Lung (tissue), 11 donors: ENCODE measurements at regions not wholly inside any gene's neighbourhood (a gene's known extent, or its start where the extent isn't known, plus 50 kb on each side); places are given as distances from the start of the nearest gene placed in this dataset.

Experiments
- ATAC-seq: fragments of 200-7000 bp; cut with Tn5 transposase; one replicate; pipeline ENCODE4 v1.9.1; 2020; ENCODE audit warnings: moderate number of reproducible peaks; ENCODE audit not compliant: insufficient read depth, low FRiP score
- DNase-seq, 3 donors: peaks; one replicate each; pipeline ENCODE4 v3.0.0-alpha.2; 2013 to 2017
- H3K27ac ChIP-seq, 2 donors: one replicate each; pipeline ENCODE4 v1.5.1; 2013; ENCODE audit warnings: mild to moderate bottlenecking in 2 of 2, moderate library complexity in 2 of 2, control low read depth in 1 of 2, inconsistent platforms in 1 of 2, low read depth in 1 of 2, low read length in 1 of 2
- H3K27me3 ChIP-seq, 3 donors: one replicate each; pipeline ENCODE4 v1.5.1; 2013; ENCODE audit warnings: low read length in 2 of 3; ENCODE audit not compliant: control insufficient read depth in 3 of 3, insufficient read depth in 3 of 3
- H3K36me3 ChIP-seq, 4 donors: one replicate each; pipeline ENCODE4 v1.5.1; 2013; ENCODE audit warnings: low read length in 4 of 4, mild to moderate bottlenecking in 1 of 4, moderate library complexity in 1 of 4; ENCODE audit not compliant: control insufficient read depth in 4 of 4, insufficient read depth in 4 of 4
- H3K4me1 ChIP-seq, 5 donors: one replicate each; pipeline ENCODE4 v1.5.1; 2013; ENCODE audit warnings: low read length in 5 of 5, mild to moderate bottlenecking in 2 of 5, moderate library complexity in 1 of 5; ENCODE audit not compliant: control insufficient read depth in 5 of 5, insufficient read depth in 5 of 5
- H3K4me3 ChIP-seq: one replicate; pipeline ENCODE4 v1.5.1; 2013; ENCODE audit warnings: mild to moderate bottlenecking, control low read depth, moderate library complexity
- H3K9ac ChIP-seq, 2 donors: one replicate each; pipeline ENCODE4 v1.5.1; 2013; ENCODE audit warnings: low read length in 2 of 2, control low read depth in 1 of 2; ENCODE audit not compliant: insufficient read depth in 1 of 2
- H3K9me3 ChIP-seq, 4 donors: one replicate each; pipeline ENCODE4 v1.5.1; 2013; ENCODE audit warnings: low read length in 3 of 4, mild to moderate bottlenecking in 1 of 4, moderate library complexity in 1 of 4; ENCODE audit not compliant: control insufficient read depth in 4 of 4, insufficient read depth in 3 of 4
- WGBS, 2 donors: extraction: QIAGEN DNeasy Blood & Tissue Kit; methylation state at CpG; one replicate each; pipeline ENCODE4 v1.1.7; 2013; 5-methylcytosine and 5-hydroxymethylcytosine counted together
- TF ChIP-seq, protein P1 (sequence below): IDR thresholded peaks from 2 replicates; pipeline ENCODE4 v1.5.1; 2012; ENCODE audit warnings: mild to moderate bottlenecking; ENCODE audit errors: control extremely low read depth, extremely low read depth
- donor health status: control.
- donor health status: control.
- donor health status: Bipolar disorder and iron deficiency.
- donor health status: healthy.
- donor health status: DM: yes; HTN: yes; CAD: no.

DNA sequence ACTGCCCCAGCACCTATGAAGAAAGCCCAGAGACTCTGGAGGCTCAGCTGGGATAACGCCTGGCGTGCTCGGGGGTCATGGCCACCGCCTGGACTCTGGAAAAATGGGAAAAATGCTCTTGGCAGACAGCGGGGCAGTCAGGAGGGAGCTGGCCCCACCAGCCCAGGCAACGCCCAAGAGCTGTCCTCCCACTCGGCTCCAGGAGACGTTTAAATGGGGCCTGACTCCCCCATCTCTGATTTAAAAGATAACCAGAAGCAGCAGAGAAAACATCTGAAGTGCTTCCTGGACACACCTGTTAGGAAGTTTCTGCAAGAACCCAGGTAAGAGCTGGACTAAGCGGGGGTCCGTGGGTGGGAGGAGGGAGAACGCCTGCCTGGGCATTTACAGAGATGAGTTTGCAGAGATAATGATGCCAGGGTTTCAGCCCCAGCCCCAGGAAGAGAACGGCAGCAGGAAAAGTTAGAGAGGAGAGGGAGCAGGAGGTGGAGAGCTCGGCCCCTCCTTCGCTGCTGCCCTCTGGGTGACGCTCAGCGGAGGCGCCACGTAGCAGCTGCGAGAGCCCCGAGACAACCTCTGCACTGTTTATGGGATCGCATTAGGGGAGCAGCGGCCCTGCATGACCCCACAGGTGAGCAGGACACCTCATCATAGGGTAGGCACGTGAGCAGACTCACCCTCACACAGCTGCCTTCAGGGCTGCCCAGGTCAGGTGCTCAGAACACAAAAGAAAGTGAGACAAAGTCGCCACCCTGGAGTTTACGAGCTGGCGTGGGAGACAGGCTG is 83.5 kb upstream of the INSIG1 start:
- H3K9ac ChIP-seq: no peak overlapping the region
- no peak overlapping the region for H3K27ac ChIP-seq
- WGBS, 2 donors: 38 to 51% methylated on average over 26 of the region's 26 CpGs
- DNase-seq (peak in 2 of 3 donors; percentile 8 to 33), ATAC-seq (peak; percentile 63)
- H3K36me3 ChIP-seq: no peaks in the 10 kb centered on the region
- H3K4me1 ChIP-seq: peaks cover 0 to 9% (median 4%) of the 10 kb centered on the region in 5 donors
- peaks cover 0 to 2% (median 0%) of the 10 kb centered on the region in 4 donors for H3K9me3 ChIP-seq
- TF ChIP-seq, protein P1, sequence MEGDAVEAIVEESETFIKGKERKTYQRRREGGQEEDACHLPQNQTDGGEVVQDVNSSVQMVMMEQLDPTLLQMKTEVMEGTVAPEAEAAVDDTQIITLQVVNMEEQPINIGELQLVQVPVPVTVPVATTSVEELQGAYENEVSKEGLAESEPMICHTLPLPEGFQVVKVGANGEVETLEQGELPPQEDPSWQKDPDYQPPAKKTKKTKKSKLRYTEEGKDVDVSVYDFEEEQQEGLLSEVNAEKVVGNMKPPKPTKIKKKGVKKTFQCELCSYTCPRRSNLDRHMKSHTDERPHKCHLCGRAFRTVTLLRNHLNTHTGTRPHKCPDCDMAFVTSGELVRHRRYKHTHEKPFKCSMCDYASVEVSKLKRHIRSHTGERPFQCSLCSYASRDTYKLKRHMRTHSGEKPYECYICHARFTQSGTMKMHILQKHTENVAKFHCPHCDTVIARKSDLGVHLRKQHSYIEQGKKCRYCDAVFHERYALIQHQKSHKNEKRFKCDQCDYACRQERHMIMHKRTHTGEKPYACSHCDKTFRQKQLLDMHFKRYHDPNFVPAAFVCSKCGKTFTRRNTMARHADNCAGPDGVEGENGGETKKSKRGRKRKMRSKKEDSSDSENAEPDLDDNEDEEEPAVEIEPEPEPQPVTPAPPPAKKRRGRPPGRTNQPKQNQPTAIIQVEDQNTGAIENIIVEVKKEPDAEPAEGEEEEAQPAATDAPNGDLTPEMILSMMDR: no peak
- peaks cover 0 to 6% (median 4%) of the 10 kb centered on the region in 3 donors for H3K27me3 ChIP-seq
- no peak overlapping the region for H3K4me3 ChIP-seq

DNA sequence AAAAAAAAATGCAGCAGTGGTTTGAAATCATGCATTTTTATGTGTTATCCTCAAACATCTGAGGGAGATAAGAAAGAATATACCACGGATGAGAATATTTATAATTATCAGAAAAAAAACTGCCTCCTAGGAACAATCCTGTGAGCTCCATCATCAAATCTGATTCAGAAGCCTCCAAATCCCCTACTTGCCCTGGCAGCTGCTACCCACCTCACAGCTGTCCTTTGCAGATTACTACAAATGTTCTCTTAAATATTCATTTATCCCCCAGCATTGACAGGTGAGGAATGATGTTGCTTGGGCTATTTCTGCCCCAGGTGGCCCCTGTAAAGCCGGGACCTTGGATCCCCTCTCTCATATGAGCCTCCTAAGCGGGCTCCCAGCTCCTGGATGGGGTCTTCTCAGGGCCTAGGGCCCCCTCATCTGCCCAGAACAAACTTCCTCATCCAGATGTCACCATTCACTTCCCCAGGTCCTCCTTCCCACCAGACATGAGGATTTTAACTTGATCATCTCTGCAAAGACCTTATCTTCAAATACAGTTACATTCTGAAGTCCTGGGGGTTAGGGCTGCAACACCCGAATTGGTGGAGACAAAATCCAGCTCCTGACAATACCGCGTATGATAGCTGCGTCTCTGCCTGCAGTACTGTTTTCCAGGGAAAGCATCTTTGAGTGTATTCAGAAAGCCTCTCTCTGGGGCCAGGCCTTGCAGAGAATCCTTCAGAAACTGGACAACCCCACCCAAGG is 81.9 kb upstream of the INSIG1 start:
- TF ChIP-seq, protein P1: no peak
- no peak for ATAC-seq
- H3K4me3 ChIP-seq: no peak overlapping the region
- H3K9ac ChIP-seq: no peak overlapping the region
- H3K27me3 ChIP-seq: peaks cover 0 to 4% (median 0%) of the 10 kb centered on the region in 3 donors
- H3K36me3 ChIP-seq: no peaks in the 10 kb centered on the region
- peaks cover 0 to 9% (median 2%) of the 10 kb centered on the region in 5 donors for H3K4me1 ChIP-seq
- DNase-seq: no peak
- H3K9me3 ChIP-seq: peaks cover 0 to 2% (median 0%) of the 10 kb centered on the region in 4 donors
- no peak overlapping the region for H3K27ac ChIP-seq
- WGBS, 2 donors: 77 to 79% methylated on average over 7 of the region's 7 CpGs

DNA sequence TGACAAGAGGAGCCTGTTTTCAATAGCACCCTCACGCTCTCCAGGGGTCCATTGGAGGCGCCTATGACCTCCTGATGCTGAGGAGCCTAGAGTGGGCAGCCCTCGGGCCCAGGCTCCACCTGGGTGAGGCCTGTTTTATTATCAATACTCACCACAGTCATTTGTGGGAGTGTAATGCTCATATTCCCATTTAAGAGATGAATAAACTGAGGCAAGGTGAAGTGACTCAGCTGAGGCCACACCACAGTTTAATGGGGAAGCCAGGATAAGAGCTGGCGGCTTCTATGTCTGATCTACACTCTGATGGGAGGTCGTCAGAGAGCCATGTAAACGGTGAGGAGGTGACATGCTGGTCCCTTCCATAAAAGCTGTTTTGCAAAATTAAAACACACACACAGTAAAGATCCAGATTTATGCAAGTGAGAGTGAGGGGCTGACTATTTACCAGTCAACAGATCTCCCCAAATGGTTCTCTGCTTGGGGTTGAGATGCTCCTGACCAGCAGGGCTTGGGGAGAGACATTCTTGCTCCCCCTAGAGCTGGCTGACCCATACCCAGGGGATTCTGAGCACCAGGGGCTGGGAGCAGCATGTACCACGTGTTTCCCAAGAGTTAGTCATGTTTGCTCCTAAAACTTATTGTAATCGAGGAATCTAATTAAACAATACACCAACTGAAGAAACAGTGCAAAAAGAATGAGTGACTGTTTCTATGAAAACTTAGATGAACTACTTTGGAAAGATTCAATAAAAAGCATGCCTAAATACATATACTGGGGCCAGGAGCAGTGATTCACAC is 81.0 kb upstream of the INSIG1 start:
- no peak for ATAC-seq
- TF ChIP-seq, protein P1: no peak
- H3K9me3 ChIP-seq: peaks cover 0 to 2% (median 0%) of the 10 kb centered on the region in 4 donors
- peaks cover 0 to 4% (median 0%) of the 10 kb centered on the region in 3 donors for H3K27me3 ChIP-seq
- no peak overlapping the region for H3K4me3 ChIP-seq
- H3K27ac ChIP-seq: no peak overlapping the region
- no peaks in the 10 kb centered on the region for H3K36me3 ChIP-seq
- DNase-seq: no peak
- WGBS, 2 donors: 85 to 90% methylated on average over 8 of the region's 8 CpGs
- H3K4me1 ChIP-seq: peaks cover 0 to 9% (median 2%) of the 10 kb centered on the region in 5 donors
- no peak overlapping the region for H3K9ac ChIP-seq
